ENCODE measurements at regions not wholly inside any gene's neighbourhood (a gene's known extent, or its start where the extent isn't known, plus 50 kb on each side); places are given as distances from the start of the nearest gene placed in this dataset.

GRCh38 chr4:140243278-140243753 lies 89.3 kb upstream of the MAML3 start:
- TF ChIP-seq POLR2AphosphoS5 (IDR thresholded peaks at IDR 0.05; ENCODE audit: low read depth, low read length), result no peak
- TF ChIP-seq CTCF (IDR thresholded peaks at IDR 0.05), result no peak
- TF ChIP-seq SIN3A (IDR thresholded peaks at IDR 0.05; ENCODE audit: borderline replicate concordance, insufficient read depth, low read depth, low read length), result no peak
